ENCODE measurements at regions not wholly inside any gene's neighbourhood (a gene's known extent, or its start where the extent isn't known, plus 50 kb on each side); places are given as distances from the start of the nearest gene placed in this dataset.
"Not testable (repeated sequence)": the region's sequence is repeated elsewhere in the genome, so short reads cannot be mapped to it uniquely, and the experiment has no call there.

- not testable (repeated sequence) for TF ChIP-seq CTCF (IDR thresholded peaks at IDR 0.05); GRHL2 (CRISPR knock-in tag; IDR thresholded peaks at IDR 0.05; ENCODE audit: insufficient replicate concordance, severe bottlenecking); ZBTB21 (CRISPR knock-in tag; IDR thresholded peaks at IDR 0.05; ENCODE audit: borderline replicate concordance); FOXP4 (CRISPR knock-in tag; IDR thresholded peaks at IDR 0.05); ATF2 (CRISPR knock-in tag; IDR thresholded peaks at IDR 0.05; ENCODE audit: borderline replicate concordance, low read depth); ZNF263 (CRISPR knock-in tag; IDR thresholded peaks at IDR 0.05; ENCODE audit: low read depth); IRF2 (CRISPR knock-in tag; IDR thresholded peaks at IDR 0.05; ENCODE audit: borderline replicate concordance, low read depth); NR2C2 (CRISPR knock-in tag; IDR thresholded peaks at IDR 0.05); ZNF425 (CRISPR knock-in tag; conservative IDR thresholded peaks at IDR 0.05); USF1 (CRISPR knock-in tag; IDR thresholded peaks at IDR 0.05); E2F4 (CRISPR knock-in tag; IDR thresholded peaks at IDR 0.05; ENCODE audit: borderline replicate concordance, low read depth)
These were observed 123.2 kb upstream of the ZNF469 start for GRCh38 chr16:88259538-88259937.

Measured in WTC11 (cell line).